ENCODE measurements at regions not wholly inside any gene's neighbourhood (a gene's known extent, or its start where the extent isn't known, plus 50 kb on each side); places are given as distances from the start of the nearest gene placed in this dataset.
A peak's percentile ranks its signal among the peaks of the same experiment; 100 is the strongest.
"Not testable (repeated sequence)": the region's sequence is repeated elsewhere in the genome, so short reads cannot be mapped to it uniquely, and the experiment has no call there.

DNA sequence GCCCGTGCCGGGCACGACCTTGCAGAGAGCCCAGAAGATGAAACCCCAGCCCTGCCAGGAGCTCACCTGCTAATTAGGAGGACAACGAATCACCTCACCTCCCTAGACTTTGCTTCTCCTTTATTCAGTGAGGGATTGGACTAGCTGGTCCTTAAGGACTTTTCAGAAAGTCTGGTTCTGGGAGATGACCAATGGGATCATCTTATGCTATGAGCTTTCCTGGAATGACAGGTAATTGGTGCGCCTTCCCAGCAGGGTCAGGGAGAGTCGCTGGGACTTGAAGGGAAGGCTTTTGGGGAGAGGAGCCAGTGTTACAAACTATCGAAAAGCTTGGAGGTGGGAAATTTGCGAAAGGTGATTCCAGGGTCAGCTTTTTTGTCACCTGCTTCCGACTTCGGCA is 159.1 kb downstream of the KLRB1 start:
- H3K4me1 ChIP-seq (ENCODE audit: insufficient read depth, low read length); H3K27me3 ChIP-seq (ENCODE audit: insufficient read depth, low read length); H3K9me3 ChIP-seq (ENCODE audit: insufficient read depth, low read depth, low read length); H3K36me3 ChIP-seq (ENCODE audit: insufficient read depth, low read depth, low read length); H3K27ac ChIP-seq (ENCODE audit: low read length): not testable (repeated sequence)
- Histone ChIP-seq H3K4me3 (ENCODE audit: low read length) (peak overlapping the region; percentile 76), H3K9ac (ENCODE audit: low read depth, low read length) (peak overlapping the region; percentile 61; the same call in 1 of the 2 replicates)

DNA sequence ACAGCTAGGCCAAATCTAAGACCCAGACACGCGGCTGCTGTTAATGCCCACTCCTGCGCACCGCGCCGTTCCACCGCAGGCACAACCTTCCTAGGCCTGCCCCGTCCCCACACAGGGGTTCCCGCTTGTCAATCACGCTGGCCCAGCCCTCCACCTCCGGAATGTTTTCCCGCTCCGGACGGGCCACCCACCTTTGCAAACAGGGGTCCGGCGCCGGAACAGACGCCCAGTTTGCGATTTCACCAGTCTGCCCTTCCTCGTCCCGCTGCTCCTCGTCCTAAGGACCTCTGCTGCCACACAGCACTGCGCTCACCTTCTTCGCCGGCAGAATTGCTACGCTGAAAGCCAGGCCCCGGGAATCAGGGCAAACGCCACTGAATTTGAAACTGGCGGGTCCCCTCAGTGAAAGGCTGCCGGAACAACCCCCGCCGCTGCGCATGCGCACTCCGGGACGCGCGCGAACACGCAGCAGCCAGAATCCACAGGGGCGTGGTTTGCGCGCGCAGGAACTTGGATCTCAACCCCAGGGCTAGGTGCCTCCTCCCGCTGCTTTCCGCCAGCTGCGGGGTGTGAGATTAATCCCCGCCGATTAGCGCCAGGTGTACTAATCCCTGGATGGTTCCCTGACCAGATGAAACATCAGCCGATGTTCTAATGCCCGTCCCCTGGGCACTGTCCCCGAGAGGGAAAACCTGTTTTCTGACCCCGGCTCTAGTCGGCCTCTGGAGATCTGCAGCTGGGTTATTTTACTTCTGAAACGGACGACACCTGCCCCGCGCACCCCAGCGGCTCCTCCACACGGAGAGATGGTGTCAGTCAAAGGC is 159.7 kb downstream of the KLRB1 start:
- not testable (repeated sequence) for H3K27ac ChIP-seq (ENCODE audit: low read length); H3K36me3 ChIP-seq (ENCODE audit: insufficient read depth, low read depth, low read length); H3K4me1 ChIP-seq (ENCODE audit: insufficient read depth, low read length); H3K27me3 ChIP-seq (ENCODE audit: insufficient read depth, low read length); H3K9me3 ChIP-seq (ENCODE audit: insufficient read depth, low read depth, low read length)
- Histone ChIP-seq H3K9ac (ENCODE audit: low read depth, low read length) (peak overlapping the region; percentile 61; the same call in 1 of the 2 replicates), H3K4me3 (ENCODE audit: low read length) (peak overlapping the region; percentile 76)

DNA sequence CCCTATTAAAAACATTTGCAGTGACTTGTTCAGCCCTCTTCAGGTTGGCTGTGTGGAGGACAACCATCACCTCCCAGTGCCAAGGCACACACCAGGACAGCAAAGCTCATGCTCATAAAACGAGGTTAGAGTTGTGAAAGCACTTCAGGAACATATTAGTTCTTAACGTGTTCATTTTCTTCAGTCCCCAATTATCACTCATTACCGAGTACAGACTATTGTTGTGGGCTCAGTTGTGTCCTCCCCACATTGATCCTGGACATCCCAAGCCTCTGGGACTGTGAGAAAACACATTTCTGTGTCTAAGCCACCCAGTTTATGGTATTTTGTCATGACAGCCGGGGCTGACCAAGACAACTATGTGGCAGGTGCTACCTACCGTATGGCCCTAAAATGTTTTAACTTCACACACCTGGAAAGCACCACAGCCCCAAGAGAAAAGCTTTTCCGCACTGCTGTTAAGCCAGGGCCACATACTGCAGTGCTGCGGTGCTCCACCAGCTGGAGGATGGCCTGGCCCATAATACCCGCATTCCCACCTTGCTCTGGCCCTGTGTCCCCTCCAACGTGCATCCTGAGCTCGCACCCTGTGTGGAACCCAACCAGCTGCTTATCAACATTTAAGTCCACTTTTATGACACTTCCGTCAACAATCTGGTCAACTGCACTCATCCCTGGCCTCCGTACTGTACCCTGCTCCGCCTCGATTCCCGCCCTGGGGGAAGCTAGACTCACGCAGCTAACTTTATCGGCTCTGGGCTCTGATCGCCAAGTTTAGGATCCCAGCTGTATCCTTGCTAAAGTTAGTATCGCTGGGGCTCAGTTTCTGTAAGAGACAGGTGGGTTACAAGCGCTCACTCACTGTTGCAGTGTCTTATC is 160.6 kb downstream of the KLRB1 start:
- not testable (repeated sequence) for H3K9me3 ChIP-seq (ENCODE audit: insufficient read depth, low read depth, low read length); H3K27me3 ChIP-seq (ENCODE audit: insufficient read depth, low read length); H3K36me3 ChIP-seq (ENCODE audit: insufficient read depth, low read depth, low read length); H3K27ac ChIP-seq (ENCODE audit: low read length); H3K4me1 ChIP-seq (ENCODE audit: insufficient read depth, low read length)
- Histone ChIP-seq H3K9ac (ENCODE audit: low read depth, low read length) (peak overlapping the region; percentile 61; the same call in 1 of the 2 replicates), H3K4me3 (ENCODE audit: low read length) (peak overlapping the region; percentile 76)

DNA sequence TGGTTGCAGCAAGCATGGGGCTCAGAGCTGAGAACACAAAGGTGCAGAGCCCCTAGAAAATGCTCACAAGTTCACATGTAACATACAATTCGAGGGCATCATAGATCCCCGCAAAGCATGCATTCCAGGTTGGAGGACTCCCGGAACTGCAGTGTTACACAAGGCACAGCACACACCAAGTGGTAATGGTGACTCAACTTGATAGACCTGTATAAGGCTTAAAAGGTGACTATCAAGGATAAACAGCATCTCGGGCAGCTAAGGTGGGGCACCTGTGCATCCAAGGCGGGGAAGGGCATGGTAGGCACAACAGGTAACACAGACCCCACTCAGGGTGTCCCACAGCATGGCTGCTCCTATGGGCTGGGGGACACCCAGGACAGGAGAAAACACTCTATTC is 167.3 kb downstream of the KLRB1 start:
- H3K36me3 ChIP-seq (ENCODE audit: insufficient read depth, low read depth, low read length); H3K4me1 ChIP-seq (ENCODE audit: insufficient read depth, low read length); H3K27me3 ChIP-seq (ENCODE audit: insufficient read depth, low read length); H3K9ac ChIP-seq (ENCODE audit: low read depth, low read length); H3K4me3 ChIP-seq (ENCODE audit: low read length); H3K27ac ChIP-seq (ENCODE audit: low read length); H3K9me3 ChIP-seq (ENCODE audit: insufficient read depth, low read depth, low read length): not testable (repeated sequence)

DNA sequence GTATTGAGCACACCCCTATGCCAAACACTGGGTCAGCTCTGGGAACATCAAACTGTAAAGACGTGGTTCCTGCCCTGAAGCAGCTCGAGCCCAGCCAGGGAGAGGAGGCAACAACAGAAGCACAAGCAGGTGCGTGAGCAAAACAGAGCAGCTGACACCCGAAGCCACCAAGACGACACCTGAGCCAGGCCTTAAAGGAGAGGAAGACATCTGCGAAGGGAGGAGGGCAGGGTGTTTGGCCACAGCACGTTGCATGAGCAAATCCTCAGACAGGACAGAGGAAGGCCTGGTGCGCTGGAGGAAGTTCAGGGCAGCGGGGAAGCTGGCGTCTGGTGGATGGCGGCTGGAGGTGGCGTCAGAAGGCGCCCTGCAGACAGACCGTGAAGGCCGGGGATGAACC is 172.0 kb downstream of the KLRB1 start:
- H3K9ac ChIP-seq (ENCODE audit: low read depth, low read length); H3K4me1 ChIP-seq (ENCODE audit: insufficient read depth, low read length); H3K27ac ChIP-seq (ENCODE audit: low read length); H3K36me3 ChIP-seq (ENCODE audit: insufficient read depth, low read depth, low read length); H3K9me3 ChIP-seq (ENCODE audit: insufficient read depth, low read depth, low read length); H3K27me3 ChIP-seq (ENCODE audit: insufficient read depth, low read length); H3K4me3 ChIP-seq (ENCODE audit: low read length): not testable (repeated sequence)

DNA sequence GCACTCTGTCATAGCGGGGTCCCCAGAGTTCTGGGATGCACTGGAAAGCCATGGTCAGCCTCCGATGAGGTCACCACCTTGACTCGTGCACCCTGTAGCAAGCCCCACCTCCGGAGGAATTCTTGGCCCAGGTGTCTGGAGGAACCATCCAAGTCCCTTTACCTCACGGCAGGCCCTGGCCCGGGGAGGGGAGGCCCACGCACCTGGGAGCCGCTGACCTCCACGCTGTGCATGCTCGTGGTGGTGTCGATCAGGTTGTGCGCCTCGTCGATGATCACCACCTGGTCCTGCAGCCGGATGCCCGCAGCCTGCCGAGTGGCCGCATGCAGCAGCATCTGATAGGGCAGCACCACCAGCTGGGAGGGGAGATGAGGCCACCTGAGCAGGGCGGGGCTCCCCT is 177.3 kb downstream of the KLRB1 start:
- H3K4me3 ChIP-seq (ENCODE audit: low read length); H3K9ac ChIP-seq (ENCODE audit: low read depth, low read length); H3K27ac ChIP-seq (ENCODE audit: low read length); H3K36me3 ChIP-seq (ENCODE audit: insufficient read depth, low read depth, low read length); H3K4me1 ChIP-seq (ENCODE audit: insufficient read depth, low read length); H3K9me3 ChIP-seq (ENCODE audit: insufficient read depth, low read depth, low read length); H3K27me3 ChIP-seq (ENCODE audit: insufficient read depth, low read length): not testable (repeated sequence)

DNA sequence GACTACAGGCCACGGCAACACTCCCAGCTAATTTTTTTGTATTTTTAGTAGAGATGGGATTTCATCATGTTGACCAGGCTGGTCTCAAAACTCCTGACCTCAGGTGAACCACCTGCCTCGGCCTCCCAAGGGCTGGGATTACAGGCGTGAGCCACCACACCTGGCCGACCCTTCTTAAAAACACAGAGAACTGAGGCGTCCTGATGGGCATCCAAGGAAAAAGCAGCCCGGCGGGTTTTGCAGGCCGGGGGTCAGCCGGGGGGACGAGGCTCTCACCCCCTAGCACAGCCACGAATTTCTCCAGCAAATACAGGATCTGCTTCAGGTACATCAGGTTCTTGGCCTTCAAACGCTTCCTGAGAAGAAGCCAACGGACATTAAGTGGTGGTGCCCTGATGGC is 178.9 kb downstream of the KLRB1 start:
- H3K9me3 ChIP-seq (ENCODE audit: insufficient read depth, low read depth, low read length); H3K36me3 ChIP-seq (ENCODE audit: insufficient read depth, low read depth, low read length); H3K27ac ChIP-seq (ENCODE audit: low read length); H3K4me3 ChIP-seq (ENCODE audit: low read length); H3K9ac ChIP-seq (ENCODE audit: low read depth, low read length); H3K4me1 ChIP-seq (ENCODE audit: insufficient read depth, low read length); H3K27me3 ChIP-seq (ENCODE audit: insufficient read depth, low read length): not testable (repeated sequence)

DNA sequence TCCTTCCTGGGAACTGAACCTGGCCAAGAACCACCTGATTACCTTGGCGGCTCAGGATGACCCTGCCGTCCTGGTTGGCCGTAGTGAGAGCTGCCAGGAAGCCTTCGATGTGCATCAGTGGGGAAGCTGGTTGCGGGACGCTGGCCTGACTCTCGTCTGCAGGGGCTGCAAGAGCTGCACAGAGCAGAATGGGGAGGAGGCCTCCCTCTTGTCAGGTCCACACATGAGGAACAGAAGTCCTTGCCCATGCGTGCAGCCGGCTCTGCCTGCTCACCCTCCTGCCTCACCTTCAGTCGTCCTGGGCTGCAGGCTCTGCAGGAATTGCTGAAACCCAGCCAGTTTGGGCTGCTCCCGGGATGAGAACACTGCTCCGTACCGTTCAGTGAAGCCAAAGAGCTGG is 182.3 kb downstream of the KLRB1 start:
- H3K4me3 ChIP-seq (ENCODE audit: low read length); H3K9ac ChIP-seq (ENCODE audit: low read depth, low read length); H3K9me3 ChIP-seq (ENCODE audit: insufficient read depth, low read depth, low read length); H3K27me3 ChIP-seq (ENCODE audit: insufficient read depth, low read length); H3K27ac ChIP-seq (ENCODE audit: low read length); H3K4me1 ChIP-seq (ENCODE audit: insufficient read depth, low read length): not testable (repeated sequence)
- 0 out of 2 replicates have a peak, but pooled peaks cover 11% of the 10 kb centered on the region for H3K36me3 ChIP-seq (ENCODE audit: insufficient read depth, low read depth, low read length)

DNA sequence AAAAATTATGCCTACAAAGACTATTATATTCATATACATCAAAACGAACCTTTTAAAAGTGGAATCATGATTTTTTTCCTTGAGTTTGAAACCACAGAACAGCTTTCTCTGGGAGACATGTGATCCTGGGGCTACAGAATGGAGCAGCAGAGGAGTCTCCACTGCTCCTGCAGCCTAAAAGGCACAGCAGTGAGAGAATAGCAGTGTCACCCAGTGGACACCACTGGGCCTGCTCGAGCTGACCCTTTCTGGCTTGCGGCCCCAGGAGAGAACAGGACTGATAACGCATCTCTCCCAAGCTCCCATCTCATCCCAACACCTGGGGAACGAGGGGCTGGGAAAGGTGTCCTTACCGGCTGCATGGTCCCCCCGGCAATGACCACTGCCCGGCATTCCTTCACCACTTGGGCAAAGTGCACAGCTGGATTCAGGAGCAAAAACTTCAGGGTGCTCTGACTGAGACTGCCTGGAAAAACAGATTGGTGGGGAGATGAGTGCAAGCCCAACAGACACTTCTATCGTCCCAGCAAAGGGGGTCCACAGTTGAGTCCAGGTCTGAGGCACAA is 183.5 kb downstream of the KLRB1 start:
- H3K4me3 ChIP-seq (ENCODE audit: low read length); H3K9me3 ChIP-seq (ENCODE audit: insufficient read depth, low read depth, low read length); H3K27ac ChIP-seq (ENCODE audit: low read length); H3K4me1 ChIP-seq (ENCODE audit: insufficient read depth, low read length); H3K9ac ChIP-seq (ENCODE audit: low read depth, low read length); H3K27me3 ChIP-seq (ENCODE audit: insufficient read depth, low read length): not testable (repeated sequence)
- 0 out of 2 replicates have a peak, but pooled peaks cover 11% of the 10 kb centered on the region for H3K36me3 ChIP-seq (ENCODE audit: insufficient read depth, low read depth, low read length)

DNA sequence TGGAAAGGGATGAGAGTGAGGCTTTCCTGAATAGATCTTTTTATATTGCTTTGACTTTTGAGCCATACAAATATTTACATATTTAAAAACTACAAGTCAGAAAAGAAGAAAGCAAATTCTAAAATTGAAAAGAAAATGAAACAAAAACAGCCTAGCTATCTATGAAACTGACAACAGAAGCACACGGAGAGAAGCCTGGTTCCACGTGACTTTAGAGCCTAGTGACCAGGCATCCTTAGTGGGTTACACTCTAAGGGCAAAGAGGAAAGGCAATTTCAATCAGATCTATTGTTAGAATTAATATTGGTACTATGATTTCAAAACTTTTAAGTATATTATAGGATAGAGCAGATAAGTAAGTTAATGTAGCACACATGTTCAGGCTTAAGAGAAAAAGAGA is 185.0 kb downstream of the KLRB1 start:
- H3K9me3 ChIP-seq (ENCODE audit: insufficient read depth, low read depth, low read length); H3K4me1 ChIP-seq (ENCODE audit: insufficient read depth, low read length); H3K27me3 ChIP-seq (ENCODE audit: insufficient read depth, low read length); H3K4me3 ChIP-seq (ENCODE audit: low read length); H3K9ac ChIP-seq (ENCODE audit: low read depth, low read length); H3K27ac ChIP-seq (ENCODE audit: low read length): not testable (repeated sequence)
- 0 out of 2 replicates have a peak, but pooled peaks cover 11% of the 10 kb centered on the region for H3K36me3 ChIP-seq (ENCODE audit: insufficient read depth, low read depth, low read length)

DNA sequence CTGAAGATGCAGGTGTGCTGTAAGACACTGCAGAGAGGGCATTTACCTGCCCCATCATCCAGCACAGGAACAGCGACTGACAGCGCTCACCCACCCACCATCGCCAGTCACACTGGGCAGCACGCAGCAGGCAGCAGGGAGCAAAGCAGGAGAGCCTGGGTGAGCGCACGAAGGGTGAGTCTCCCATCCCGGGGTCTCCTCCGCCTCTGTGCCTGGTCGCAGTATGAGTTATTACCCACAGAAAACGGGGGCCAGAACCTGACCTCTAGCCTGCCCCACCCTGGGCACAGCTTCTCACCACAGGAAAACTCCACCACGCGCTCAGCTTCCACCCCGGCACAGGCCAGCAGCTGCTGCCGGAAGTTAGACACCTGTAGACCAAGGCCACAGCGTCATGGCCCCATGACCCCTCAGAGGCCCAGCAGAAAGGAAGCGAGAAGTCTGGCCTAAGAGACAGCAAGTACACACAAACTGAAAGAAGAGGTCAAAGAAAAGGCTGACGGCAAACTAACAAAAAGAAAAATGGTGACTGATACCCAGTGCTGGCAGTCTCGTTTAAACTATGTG is 186.1 kb downstream of the KLRB1 start:
- H3K27ac ChIP-seq (ENCODE audit: low read length); H3K4me3 ChIP-seq (ENCODE audit: low read length); H3K9ac ChIP-seq (ENCODE audit: low read depth, low read length); H3K9me3 ChIP-seq (ENCODE audit: insufficient read depth, low read depth, low read length); H3K4me1 ChIP-seq (ENCODE audit: insufficient read depth, low read length); H3K27me3 ChIP-seq (ENCODE audit: insufficient read depth, low read length): not testable (repeated sequence)
- H3K36me3 ChIP-seq (ENCODE audit: insufficient read depth, low read depth, low read length): 0 out of 2 replicates have a peak, but pooled peaks cover 11% of the 10 kb centered on the region
